Middle frontal gyrus (tissue), 1 donor: ENCODE measurements at regions not wholly inside any gene's neighbourhood (a gene's known extent, or its start where the extent isn't known, plus 50 kb on each side); places are given as distances from the start of the nearest gene placed in this dataset.
"Not testable (repeated sequence)": the region's sequence is repeated elsewhere in the genome, so short reads cannot be mapped to it uniquely, and the experiment has no call there.

Experiments used
- DNase-seq: peaks from one replicate; pipeline ENCODE4 v3.0.0-alpha.2; 2015; ENCODE audit warnings: low spot score; ENCODE audit errors: extremely low spot score

DNA sequence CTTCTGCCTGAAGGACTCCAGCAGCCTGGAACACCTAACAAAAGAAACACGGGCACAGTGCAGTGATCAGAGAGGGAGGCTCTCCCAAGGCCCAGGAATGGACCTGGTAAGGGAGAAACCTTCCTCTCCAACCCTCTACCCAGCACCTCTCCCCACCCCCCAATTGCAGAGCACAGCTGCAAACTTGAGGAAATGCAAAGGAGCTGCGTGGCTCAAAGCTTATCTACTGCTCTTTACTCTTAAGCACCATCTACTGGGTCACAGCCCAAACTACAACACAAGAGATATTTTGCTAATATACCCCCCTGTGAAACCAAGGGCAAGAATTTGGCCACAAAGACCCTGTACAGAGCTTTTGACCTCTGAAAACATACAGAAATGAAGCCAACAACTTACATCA lies 328.3 kb downstream of the OXSM start:
- DNase-seq = no peak

DNA sequence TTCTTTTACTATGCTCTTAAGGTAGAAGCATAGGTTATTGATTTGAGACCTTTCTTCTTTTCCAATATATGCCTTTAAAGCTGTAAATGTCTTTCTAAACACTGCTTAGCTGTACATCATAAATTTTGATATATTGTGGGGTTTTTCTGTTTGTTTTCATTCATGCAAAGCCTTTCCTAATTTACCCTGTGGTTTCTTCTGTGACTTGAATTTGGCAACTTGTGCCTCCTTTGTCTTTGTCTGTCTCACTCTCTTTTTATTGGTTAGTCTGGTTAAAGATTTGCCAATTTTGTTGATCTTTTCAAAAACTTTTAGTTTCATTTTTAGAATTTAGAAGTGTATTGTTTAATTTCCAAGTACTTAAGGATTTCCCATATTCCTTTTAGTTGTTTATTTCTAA lies 343.1 kb downstream of the OXSM start:
- no peak for DNase-seq

DNA sequence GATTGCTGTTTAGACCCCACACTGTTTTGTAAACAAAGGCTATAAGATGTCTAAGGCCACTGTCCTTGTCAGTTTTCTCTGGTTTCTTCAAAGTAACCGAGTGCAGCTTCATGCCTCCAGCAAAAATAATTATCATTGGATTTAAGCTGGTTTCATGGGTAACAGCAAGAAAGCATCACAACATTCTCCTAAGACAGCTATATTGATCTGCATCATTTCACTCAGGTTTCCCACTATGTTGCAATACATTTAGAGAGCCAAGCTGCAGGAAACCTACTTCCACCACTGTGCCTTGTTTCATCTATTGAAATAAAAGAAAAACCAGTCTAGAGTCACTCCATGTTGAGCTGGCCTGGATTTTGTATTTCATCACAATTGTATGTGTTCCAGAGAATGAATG lies 351.4 kb downstream of the OXSM start:
- DNase-seq = no peak

DNA sequence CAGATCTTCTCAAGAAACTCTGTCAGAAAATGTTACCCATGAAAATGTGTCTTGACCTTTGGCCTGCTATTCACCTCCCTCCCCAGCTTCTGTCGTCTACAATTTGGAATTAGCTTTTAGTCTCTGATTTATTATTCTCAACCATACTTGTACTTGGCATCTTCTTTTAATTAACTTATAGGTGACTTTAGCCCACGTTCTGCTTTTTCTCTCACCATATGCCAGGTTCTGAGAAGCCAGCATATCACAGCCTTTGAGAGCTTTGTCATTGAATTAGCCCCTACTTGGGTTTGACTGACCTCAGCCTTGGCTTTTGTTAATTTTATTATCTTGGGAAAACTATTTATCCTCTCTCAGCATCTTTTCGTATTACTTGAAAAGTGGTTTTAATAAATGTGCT lies 355.9 kb downstream of the OXSM start:
- DNase-seq = no peak

DNA sequence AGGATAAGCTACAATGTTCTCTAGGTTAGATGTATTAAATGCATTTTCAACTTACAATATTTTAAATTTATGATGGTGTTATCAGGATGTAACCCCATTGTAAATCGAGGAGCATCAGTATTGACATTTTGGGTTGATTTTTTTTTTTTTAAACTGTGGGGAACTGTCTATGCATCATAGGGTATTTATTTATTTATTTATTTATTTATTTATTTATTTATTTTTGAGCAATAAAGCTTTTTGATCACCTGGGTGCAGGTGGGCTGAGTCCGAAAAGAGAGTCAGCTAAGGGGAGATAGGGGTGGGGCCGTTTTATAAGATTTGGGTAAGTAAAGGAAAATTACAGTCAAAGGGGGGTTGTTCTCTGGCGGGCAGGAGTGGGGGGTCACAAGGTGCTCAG lies 367.5 kb downstream of the OXSM start:
- not testable (repeated sequence) for DNase-seq

DNA sequence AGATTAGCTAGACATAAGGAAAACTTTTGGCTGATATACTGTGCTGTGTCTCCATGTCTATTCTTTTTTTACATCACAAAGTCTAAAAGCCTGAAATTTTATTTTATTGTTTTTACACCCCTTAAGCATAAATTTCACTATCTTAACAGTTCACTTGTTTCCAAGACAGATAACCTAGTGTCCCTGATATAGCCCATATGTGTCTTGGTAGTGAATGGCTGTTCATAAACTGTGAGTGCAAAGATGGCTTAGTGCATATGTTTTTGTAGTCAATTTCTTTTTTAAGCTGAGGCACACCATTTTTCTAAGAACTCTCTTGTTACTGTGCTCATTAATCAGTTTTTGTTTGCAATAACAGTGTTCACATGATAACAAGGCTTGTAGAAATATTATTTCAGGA lies 381.1 kb downstream of the OXSM start:
- no peak for DNase-seq

DNA sequence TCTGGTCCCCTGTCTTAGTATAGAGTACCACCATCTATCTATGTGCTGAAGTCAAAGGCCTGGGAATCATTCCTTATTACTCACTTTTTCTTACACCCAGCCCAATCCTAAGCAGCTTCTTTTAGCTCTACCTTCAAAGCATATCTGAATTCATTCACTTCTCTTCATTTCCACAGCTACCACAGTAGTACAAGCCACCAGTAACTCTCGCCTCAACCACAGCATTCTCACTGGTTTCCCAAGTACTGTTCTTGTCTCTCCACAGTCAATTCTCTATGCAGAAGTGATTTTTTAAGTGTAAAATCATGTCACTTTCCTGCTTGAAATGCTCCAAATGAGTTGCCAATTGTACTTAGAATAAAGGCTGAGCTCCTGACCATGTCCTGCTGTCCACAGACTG lies 401.7 kb downstream of the OXSM start:
- no peak for DNase-seq

DNA sequence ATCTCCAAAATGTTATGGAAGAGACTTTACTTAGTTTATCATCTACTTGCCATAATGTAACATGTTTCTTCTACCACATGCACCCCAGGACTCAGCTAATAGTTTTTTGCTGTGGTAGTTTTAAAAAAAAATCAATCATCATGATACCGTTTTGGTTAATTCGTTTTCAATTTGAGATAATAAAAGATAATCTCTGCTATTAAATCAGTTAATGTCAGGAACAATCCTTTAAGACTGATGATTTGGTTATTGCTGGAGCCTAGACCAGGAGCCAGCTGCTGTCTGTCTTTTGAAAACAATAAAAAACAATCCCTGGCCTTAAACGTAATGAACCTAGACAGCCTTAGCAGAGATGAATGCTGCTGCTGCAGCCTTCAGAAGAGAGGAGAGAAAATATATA lies 403.7 kb downstream of the OXSM start:
- no peak for DNase-seq

DNA sequence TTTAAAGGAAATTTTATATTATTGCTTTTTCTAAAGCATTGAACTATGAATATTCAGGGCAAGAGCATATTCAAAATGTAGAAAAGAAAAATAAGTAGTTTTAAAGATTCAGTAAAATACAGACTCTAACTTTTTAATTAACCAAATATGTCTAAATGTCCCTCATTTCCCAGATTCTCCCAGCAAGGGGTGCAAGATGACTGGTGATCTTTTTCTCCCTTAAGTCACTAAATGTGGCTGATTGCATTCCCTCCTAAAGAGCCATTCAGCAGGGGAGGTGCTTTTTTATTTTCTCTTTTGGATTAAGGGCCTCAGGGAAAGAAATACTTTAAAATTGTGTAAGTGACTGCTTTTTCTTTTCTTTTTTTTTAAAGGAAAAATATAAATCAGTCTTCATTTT lies 406.9 kb downstream of the OXSM start:
- no peak for DNase-seq

DNA sequence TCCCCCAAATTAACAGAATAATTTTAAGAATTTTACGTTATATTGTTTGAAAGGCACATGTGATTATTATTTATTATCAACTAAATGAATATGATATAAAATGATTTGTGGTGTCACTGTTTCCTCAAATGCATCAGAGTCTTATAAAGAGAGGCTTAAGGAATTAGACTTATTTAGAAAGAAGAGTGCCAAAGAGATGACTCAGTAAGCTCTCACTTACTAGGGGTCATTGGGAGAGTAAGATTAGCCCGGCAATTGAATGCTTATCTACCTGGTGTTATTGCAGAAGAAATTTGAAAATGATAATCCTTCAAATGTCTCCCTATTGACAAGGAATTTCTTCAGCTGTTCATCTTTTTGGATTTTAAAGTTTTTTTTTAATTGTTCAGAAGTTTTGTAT lies 408.7 kb downstream of the OXSM start:
- no peak for DNase-seq

DNA sequence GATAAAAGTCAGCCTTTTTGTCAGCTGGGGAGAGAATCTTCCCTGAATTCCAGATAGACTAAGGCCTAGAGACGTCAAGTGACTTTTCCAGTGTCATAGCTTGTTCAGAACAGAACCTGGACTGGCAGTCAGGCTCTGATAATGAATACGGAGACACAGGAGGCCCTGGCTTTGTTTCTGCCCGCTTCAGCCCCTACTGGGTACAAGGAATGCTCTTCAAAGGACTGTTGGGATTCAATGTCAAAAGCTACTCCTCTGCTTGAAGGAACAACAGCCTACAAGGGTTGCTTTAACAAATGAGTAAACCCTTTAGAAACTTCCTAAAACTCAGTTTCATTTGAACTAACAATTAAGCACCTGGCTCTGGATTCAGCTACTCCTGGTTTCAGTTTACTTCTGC lies 412.3 kb downstream of the OXSM start:
- no peak for DNase-seq

DNA sequence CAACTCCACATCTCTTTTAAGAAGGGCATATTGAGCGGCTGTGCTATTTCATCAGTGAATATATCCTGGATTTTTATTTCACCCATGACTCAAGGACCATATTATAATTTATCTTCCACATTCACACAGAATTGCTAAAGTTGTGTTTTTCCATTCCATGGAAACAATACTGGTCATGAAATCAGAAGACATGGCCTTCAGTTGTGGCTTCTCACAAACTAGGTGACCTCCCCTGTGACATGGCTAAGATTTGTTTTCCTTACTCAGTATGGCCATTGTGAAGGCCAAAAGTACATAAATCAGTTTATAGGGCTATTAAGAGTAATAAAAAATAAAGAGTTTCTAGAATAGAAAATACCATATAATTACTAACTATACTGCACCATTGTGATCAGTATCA lies 415.6 kb downstream of the OXSM start:
- DNase-seq = no peak

DNA sequence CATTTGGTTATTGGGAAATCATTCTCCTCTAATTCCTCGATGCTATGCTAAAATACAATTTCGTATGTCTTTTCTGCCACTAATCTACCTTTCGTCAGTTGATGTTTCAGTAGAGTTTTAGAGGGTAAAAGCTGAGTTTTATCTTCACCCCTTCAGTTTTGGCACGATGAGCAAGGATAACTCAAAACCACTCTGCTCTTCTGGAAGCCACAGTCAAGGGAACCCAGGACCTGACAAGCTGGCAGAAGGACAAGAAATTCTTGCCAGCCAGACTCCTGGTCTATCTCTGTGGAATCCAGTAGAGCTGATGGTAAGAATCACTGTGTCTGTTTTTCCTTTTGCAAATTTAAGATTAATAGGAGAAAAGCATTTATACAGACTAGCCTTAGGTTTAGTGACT lies 414.4 kb upstream of the LRRC3B start:
- DNase-seq = no peak

DNA sequence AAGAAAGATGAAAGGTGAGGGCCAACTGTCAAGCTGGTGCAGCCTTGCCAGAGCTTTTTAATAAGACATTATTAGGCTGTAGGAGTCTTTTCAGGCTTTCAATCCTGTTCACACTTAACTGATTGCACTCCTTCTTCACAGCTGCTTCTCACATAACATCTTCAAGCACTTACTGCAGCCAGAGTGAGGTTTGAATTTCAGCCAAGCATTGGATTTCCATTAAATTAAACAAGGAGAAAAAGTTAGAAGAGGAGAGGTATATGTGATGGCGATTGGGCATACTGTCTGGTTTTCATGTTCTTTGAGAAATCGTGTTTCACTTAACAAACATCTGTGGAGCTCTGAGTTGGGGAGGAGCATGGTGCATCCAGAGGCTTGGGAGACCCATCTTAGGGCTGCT lies 392.8 kb upstream of the LRRC3B start:
- no peak for DNase-seq

DNA sequence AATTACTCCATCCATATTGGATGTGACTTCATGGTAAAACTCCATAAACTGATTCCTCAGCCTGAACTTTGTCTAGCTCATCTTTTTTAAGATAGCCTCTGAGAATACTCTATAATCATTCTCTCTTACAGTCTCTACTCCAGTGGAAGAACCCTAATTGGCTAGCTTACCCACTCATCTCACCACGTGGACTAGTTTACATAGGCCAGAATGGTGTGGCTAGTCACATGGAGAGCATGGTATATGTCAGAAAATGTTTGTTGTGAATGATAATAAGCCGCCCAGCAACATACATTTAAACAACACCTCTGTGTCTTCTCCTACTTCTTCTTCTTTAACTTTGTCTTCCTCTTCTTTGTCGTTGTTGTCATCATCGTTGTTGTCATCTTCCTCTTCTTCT lies 389.2 kb upstream of the LRRC3B start:
- no peak for DNase-seq

DNA sequence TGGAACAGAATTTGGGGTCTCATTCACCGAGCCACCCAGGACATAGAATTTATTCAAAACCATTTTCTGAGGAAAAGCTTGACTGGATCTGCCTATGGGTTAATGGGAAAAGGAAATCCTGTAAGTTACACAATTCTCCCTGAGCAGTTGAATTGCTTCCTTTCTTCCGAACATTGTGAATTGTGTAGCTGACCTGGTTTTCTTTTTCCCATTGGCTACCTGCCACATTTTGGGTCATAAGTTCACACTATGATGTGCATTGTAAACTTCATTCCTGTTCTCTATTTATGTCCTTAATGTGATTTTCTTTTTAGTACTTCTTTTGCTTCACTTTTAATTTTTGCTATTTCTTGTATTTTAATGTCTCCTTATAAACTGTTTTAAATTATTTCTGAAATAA lies 386.0 kb upstream of the LRRC3B start:
- no peak for DNase-seq

DNA sequence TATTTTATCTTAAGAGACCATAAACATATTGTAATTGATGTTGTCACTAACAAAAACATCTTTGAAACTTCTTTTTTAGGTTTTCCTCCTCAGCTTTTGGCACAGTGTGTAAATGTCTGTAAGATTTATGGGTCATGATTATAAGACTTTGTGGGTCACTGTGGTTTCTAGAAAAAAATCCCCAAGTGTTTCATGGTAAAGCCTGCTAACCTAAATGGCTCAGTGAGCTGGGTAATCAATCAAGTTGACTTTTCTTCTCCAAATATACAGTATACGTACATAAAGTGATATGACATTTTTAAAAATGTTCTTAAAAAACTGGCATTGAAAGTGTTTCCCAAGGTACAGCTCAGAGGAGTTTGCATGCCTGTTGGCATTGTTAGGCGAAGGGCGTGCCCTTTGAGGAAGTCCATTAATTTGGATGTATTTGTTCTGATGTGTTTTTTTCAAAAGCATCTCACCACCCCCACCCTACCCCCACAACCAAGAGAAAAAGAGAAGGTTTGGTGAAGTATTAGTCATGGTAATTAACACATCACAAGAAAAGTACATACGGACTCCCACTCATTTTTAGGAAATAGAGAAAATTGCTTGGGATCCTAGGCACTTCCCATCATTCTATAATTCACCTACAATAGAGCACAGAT lies 385.4 kb upstream of the LRRC3B start:
- DNase-seq = no peak

DNA sequence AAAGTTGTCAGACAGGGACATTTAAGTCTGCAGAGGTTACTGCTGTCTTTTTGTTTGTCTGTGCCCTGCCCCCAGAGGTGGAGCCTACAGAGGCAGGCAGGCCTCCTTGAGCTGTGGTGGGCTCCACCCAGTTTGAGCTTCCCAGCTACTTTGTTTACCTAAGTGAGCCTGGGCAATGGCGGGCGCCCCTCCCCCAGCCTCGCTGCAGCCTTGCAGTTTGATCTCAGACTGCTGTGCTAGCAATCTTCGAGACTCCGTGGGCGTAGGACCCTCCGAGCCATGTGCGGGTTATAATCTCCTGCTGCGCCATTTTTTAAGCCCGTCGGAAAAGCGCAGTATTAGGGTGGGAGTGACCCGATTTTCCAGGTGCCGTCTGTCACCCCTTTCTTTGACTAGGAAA lies 378.0 kb upstream of the LRRC3B start:
- not testable (repeated sequence) for DNase-seq

DNA sequence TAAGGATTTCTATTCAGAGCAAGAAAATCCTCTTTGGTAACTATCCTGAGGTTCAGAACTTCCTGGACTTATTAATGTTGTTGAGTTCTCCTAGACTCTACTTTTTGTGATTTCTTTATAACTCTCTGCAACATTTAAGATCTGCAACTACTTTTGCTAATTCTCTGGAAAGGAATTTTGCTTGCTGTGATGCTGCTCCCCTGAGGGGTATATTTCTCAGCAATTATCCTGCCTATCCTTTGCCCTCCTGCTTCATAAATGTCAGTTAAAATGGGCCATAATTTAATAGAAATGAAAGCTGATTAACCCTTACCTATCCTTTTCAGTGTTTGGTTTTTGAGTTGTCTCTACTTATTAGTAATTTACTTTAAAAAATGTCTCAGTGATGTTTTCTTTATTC lies 377.3 kb upstream of the LRRC3B start:
- no peak for DNase-seq

DNA sequence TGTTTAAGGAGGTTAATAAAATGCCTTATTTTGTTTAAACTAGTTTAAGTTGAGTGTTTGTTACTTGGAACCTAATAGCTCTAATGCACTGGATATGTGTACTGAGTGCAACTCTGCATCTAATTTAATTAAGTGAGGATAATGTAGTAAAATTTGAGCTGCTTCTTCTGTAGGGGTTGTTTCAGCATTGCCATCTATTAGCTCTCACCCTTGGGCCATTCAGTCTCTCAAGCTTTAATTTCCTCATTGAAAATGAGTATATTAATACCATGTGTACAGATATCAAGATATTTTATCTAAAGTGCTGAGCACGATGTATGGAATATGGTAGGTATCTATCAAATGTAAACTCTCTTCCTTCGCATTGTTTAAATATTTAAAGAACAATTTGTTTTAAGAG lies 375.7 kb upstream of the LRRC3B start:
- no peak for DNase-seq

DNA sequence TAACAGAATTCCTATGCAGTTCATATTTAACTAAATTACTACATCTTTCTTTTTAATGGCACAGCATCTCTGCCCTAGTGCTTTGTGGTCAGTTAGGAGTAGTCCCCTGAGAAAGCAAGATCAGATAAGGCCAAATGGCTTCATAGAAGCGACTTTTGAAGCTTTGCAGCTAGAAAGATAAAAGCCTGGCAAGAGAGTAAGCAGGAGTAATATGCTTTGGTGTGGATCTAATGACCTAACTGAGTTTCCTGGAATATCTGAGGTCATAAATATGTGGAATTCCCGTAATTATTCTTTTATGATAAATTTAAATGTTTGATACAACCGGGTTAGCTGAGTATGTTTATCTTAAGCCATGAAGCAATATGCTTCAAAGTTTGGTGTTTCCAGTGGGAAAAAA lies 374.9 kb upstream of the LRRC3B start:
- DNase-seq = no peak

DNA sequence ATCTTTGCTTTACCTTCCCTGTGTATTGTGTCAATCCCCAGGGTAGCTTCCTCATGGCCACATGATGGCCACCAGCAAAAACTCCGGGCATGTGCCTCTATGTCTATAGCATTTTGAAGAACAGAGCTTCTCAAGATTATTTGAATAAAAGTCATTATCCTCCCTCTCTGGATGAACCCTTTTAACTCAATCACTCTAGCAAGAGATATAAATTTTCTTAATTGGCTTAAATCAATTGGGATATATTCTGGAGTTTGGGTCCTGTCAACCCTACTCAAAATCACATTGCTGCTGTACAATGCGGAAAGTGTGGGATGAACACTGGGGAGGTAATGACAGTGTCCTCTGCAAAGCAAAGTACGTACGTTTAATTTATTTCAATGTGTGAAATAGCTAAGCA lies 370.6 kb upstream of the LRRC3B start:
- DNase-seq = no peak

DNA sequence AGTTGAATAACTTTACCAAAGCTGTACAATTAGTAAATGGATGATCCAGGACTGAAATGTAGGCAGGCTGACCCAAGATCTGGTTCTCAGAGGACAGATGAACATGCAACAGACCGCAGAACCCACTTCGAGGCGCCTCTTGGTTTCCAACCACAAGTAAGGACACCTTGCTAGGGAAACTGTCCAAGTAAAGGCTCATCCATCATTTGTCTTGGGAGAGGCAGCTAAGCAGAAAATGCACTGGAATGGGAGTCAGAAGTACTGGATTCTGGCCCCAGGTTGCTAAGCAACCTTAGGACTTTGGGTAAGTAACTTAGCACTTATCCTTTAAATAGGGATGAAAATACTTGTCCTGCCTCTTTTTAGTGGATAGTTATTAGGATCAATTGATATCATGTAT lies 366.3 kb upstream of the LRRC3B start:
- no peak for DNase-seq

DNA sequence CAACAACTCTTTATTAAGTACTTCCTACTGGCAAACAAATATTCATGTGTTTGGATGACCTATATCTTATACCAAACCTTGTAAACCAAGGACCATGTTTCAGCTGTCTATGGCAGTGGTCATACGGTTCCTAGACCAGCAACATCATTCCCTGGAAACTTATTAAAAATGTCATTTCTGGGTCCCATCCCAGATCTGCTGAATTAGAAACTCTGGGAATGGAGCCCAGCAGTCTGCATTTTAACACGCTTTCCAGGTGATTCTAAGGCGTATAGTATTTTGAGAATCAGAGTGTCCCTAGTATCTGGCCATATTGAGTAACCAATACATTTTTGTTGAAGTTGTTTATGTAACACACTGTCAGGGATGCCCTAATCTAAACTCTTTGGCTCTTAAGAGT lies 363.4 kb upstream of the LRRC3B start:
- no peak for DNase-seq
